Stimulated activated naive CD4-positive, alpha-beta T cell (primary cell): ENCODE measurements at regions not wholly inside any gene's neighbourhood (a gene's known extent, or its start where the extent isn't known, plus 50 kb on each side); places are given as distances from the start of the nearest gene placed in this dataset.
"Not testable (repeated sequence)": the region's sequence is repeated elsewhere in the genome, so short reads cannot be mapped to it uniquely, and the experiment has no call there.

Experiments used
- DNase-seq, 6 experiments: peaks; one replicate each; lab custom pipeline; 2025; lab: John Stamatoyannopoulos, UW

- DNase-seq: no peak
Measured at GRCh38 chr5:7214906-7215416, 181.0 kb upstream of the ADCY2 start.

GRCh38 chr5:7218141-7218540, 177.8 kb upstream of the ADCY2 start:
- no peak for DNase-seq

- no peak for DNase-seq
Measured at GRCh38 chr5:7220156-7220555, 175.8 kb upstream of the ADCY2 start.

- no peak for DNase-seq
Measured at GRCh38 chr5:7221041-7221440, 174.9 kb upstream of the ADCY2 start.

- DNase-seq: no peak
Measured at GRCh38 chr5:7225826-7226225, 170.1 kb upstream of the ADCY2 start.

GRCh38 chr5:7242118-7242710, 153.7 kb upstream of the ADCY2 start:
- no peak for DNase-seq

GRCh38 chr5:7244208-7244607, 151.7 kb upstream of the ADCY2 start:
- no peak for DNase-seq

- DNase-seq: no peak
Measured at GRCh38 chr5:7245121-7245651, 150.8 kb upstream of the ADCY2 start.

- no peak for DNase-seq
Measured at GRCh38 chr5:7246287-7246686, 149.7 kb upstream of the ADCY2 start.

- DNase-seq: no peak
Measured at GRCh38 chr5:7250004-7250403, 145.9 kb upstream of the ADCY2 start.

GRCh38 chr5:7250611-7251010, 145.3 kb upstream of the ADCY2 start:
- DNase-seq: no peak

- DNase-seq: no peak
Measured at GRCh38 chr5:7251132-7251531, 144.8 kb upstream of the ADCY2 start.

- no peak for DNase-seq
Measured at GRCh38 chr5:7261049-7261448, 134.9 kb upstream of the ADCY2 start.

GRCh38 chr5:7261900-7262299, 134.0 kb upstream of the ADCY2 start:
- DNase-seq: no peak

GRCh38 chr5:7263398-7264015, 132.4 kb upstream of the ADCY2 start:
- not testable (repeated sequence) for DNase-seq

- DNase-seq: not testable (repeated sequence)
Measured at GRCh38 chr5:7265776-7266175, 130.2 kb upstream of the ADCY2 start.

GRCh38 chr5:7268722-7269121, 127.2 kb upstream of the ADCY2 start:
- DNase-seq: not testable (repeated sequence)

- DNase-seq: no peak
Measured at GRCh38 chr5:7269591-7270274, 126.2 kb upstream of the ADCY2 start.

GRCh38 chr5:7271435-7272084, 124.4 kb upstream of the ADCY2 start:
- no peak for DNase-seq

GRCh38 chr5:7272408-7272965, 123.5 kb upstream of the ADCY2 start:
- DNase-seq: no peak

- no peak for DNase-seq
Measured at GRCh38 chr5:7274203-7274602, 121.7 kb upstream of the ADCY2 start.

GRCh38 chr5:7289634-7290033, 106.3 kb upstream of the ADCY2 start:
- DNase-seq: not testable (repeated sequence)
